ENCODE measurements at regions not wholly inside any gene's neighbourhood (a gene's known extent, or its start where the extent isn't known, plus 50 kb on each side); places are given as distances from the start of the nearest gene placed in this dataset.

DNA sequence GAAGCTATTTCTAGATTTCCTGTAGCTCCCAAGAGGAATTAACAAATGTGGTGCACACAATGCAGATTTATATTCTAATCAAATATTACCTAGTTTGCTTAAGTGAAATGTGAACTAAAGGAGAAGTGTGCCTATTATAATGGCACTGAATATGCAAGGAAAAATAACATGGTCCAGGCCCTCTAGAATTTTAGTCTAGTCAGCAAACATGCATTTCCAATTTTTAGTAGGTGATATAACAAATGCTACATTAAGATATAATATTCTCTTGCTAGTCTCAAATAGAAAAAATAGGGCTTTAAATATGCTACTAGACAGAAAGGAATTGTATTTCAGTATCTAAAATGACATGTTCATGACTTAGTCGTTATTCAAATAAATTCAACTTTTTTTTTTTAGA, 689.5 kb downstream of the TMEM182 start:
- in situ Hi-C loops (cut with MboI; ENCODE audit: low pct_unique_long_range_greater_than_20kb, low sequenced_read_pairs, unreplicated experiment), result no loop called here
- TF ChIP-seq, protein P1, sequence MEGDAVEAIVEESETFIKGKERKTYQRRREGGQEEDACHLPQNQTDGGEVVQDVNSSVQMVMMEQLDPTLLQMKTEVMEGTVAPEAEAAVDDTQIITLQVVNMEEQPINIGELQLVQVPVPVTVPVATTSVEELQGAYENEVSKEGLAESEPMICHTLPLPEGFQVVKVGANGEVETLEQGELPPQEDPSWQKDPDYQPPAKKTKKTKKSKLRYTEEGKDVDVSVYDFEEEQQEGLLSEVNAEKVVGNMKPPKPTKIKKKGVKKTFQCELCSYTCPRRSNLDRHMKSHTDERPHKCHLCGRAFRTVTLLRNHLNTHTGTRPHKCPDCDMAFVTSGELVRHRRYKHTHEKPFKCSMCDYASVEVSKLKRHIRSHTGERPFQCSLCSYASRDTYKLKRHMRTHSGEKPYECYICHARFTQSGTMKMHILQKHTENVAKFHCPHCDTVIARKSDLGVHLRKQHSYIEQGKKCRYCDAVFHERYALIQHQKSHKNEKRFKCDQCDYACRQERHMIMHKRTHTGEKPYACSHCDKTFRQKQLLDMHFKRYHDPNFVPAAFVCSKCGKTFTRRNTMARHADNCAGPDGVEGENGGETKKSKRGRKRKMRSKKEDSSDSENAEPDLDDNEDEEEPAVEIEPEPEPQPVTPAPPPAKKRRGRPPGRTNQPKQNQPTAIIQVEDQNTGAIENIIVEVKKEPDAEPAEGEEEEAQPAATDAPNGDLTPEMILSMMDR (IDR thresholded peaks at IDR 0.05; ENCODE audit: extremely low read depth, insufficient read depth, missing control alignments), result no peak
- DNase-seq (ENCODE audit: low spot score), result no peak

DNA sequence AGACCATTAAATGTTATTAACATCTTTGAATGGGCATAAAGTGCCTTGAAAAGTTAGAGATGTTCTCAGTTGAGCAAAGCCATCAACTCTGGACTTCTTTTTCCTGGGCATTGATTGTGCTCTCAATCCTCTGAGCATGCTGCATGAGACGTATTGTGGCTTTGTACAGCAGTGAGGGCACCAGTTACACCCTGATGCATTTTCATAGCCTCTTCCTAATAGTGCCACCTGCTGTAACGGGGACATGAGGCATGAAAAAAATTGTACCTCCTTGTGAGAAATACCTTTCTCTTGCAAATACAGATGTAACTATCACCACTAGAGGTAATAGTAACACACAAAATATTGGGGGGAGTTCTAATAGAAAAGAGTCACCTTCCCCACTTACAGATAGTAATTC, 697.5 kb downstream of the TMEM182 start:
- TF ChIP-seq, protein P1 (IDR thresholded peaks at IDR 0.05; ENCODE audit: extremely low read depth, insufficient read depth, missing control alignments), result no peak
- in situ Hi-C loops (cut with MboI; ENCODE audit: low pct_unique_long_range_greater_than_20kb, low sequenced_read_pairs, unreplicated experiment), result no loop called here

DNA sequence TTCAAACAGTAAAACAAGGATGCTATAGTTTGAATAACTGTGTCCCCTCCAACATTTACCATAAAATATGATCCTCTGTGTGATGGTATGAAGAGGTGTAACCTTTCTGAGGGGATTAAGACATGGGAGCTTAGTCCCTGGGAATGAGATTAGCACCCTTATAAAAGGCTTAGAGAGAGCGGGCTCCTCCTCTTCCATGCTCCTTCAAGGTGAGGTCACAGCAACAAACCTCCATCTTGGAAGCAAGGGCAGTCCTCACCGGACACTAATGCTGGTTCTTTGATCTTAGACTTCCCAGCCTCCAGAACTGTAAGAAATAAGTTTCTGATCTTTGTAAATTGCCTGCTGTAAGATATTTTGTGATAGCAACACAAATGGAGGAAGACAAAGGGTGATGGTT, 700.3 kb downstream of the TMEM182 start:
- in situ Hi-C loops (cut with MboI; ENCODE audit: low pct_unique_long_range_greater_than_20kb, low sequenced_read_pairs, unreplicated experiment), result no loop called here
- TF ChIP-seq, protein P1 (IDR thresholded peaks at IDR 0.05; ENCODE audit: extremely low read depth, insufficient read depth, missing control alignments), result no peak
- DNase-seq (ENCODE audit: low spot score), result no peak

More for the DNA sequence above, 697.5 kb downstream of the TMEM182 start:
- no peak for DNase-seq (ENCODE audit: low spot score)

DNA sequence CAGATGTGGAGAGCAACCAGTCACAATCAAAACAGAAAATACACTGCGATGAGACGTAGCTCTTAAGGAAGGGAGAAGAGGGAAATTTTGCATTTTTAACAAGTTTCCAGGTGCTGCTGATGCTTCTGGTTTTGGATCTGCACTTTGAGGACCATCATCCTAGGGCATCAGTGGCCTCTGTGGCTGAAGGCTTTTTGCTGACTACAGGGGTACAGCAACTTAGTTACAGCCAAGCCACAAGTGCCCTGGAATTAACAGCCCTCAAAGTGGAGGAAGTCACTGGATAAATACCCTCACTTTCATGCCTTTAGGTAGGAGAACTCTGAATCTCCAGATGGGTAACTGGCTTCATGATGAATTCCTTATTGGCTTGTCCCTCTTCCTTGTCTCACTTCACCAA, 700.9 kb downstream of the TMEM182 start:
- TF ChIP-seq, protein P1 (IDR thresholded peaks at IDR 0.05; ENCODE audit: extremely low read depth, insufficient read depth, missing control alignments), result no peak
- DNase-seq (ENCODE audit: low spot score), result no peak
- in situ Hi-C loops (cut with MboI; ENCODE audit: low pct_unique_long_range_greater_than_20kb, low sequenced_read_pairs, unreplicated experiment), result no loop called here

DNA sequence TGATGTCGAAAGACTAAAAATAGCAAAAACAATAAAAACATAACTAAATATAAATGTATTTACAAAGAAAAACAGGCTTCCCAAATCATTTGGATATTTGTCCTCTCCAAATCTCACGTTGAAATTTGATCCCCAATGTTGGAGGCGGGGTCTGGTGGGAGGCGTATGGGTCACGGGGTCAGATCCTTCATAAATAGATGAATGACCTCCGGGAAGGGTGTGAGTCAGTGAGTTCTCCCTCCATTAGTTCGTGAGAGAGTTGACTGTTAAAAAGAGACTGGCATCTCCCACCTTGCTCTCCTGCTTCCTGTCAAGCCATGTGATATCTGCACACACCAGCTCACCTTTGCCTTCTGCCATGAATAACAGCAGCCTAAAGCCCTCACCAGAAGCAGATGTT, 703.0 kb downstream of the TMEM182 start:
- in situ Hi-C loops (cut with MboI; ENCODE audit: low pct_unique_long_range_greater_than_20kb, low sequenced_read_pairs, unreplicated experiment), result no loop called here
- DNase-seq (ENCODE audit: low spot score), result no peak
- TF ChIP-seq, protein P1 (IDR thresholded peaks at IDR 0.05; ENCODE audit: extremely low read depth, insufficient read depth, missing control alignments), result no peak

DNA sequence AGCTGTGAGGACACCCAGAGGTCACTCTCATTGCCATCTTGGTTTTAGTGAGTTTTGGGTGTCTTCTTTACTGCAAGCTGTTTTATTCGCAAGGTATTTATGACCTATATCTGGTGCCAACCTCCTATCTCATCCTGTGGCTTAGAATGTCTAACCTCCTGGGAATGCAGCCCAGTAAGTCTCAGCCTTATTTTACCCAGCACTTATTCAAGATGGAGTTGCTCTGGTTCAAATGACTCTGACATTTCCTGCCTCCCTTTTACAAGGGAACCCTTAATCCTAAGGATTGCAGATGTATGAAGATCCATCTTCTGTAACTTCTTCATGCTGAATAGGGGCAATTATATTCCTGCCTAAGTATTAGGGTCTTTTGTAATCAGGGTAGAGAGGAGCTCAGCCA, 708.0 kb downstream of the TMEM182 start:
- TF ChIP-seq, protein P1 (IDR thresholded peaks at IDR 0.05; ENCODE audit: extremely low read depth, insufficient read depth, missing control alignments), result no peak
- DNase-seq (ENCODE audit: low spot score), result no peak
- in situ Hi-C loops (cut with MboI; ENCODE audit: low pct_unique_long_range_greater_than_20kb, low sequenced_read_pairs, unreplicated experiment), result no loop called here

DNA sequence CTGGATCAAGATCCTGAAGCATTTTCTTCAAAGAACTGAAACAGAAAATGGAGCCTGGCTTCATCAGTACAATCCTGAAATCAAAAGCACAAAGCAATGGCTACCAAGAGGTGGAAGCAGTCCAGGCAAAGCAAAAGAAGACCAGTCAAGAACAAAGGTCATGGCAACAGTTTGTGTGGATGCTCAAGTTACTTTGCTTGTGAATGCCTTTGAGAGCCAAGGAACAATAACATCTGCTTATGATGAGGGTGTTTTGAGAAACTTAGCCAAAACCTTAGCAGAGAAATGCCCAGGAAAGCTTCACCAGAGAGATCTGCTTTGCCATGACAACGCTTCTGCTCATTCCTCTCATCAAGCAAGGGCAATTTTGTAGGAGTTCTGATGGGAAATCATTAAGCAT, 723.1 kb downstream of the TMEM182 start:
- DNase-seq (ENCODE audit: low spot score), result no peak
- TF ChIP-seq, protein P1 (IDR thresholded peaks at IDR 0.05; ENCODE audit: extremely low read depth, insufficient read depth, missing control alignments), result no peak
- in situ Hi-C loops (cut with MboI; ENCODE audit: low pct_unique_long_range_greater_than_20kb, low sequenced_read_pairs, unreplicated experiment), result no loop called here

All from GM13977 (cell line).